GM12801 (cell line): ENCODE measurements at regions not wholly inside any gene's neighbourhood (a gene's known extent, or its start where the extent isn't known, plus 50 kb on each side); places are given as distances from the start of the nearest gene placed in this dataset.

Experiments used
- CTCF ChIP-seq: IDR thresholded peaks from one replicate; pipeline ENCODE4 v1.5.1; 2011; ENCODE audit warnings: control low read depth; ENCODE audit not compliant: insufficient read length; ENCODE audit errors: extremely low read depth

GRCh38 chr4:170657761-170658160, 568.0 kb upstream of the AADAT start:
- no peak for TF ChIP-seq CTCF

GRCh38 chr4:170656506-170656905, 566.8 kb upstream of the AADAT start:
- TF ChIP-seq CTCF, result no peak

- no peak for TF ChIP-seq CTCF
These were observed 562.8 kb upstream of the AADAT start for GRCh38 chr4:170652571-170652970.

- no peak for TF ChIP-seq CTCF
These were observed 562.0 kb upstream of the AADAT start for GRCh38 chr4:170651786-170652185.

DNA sequence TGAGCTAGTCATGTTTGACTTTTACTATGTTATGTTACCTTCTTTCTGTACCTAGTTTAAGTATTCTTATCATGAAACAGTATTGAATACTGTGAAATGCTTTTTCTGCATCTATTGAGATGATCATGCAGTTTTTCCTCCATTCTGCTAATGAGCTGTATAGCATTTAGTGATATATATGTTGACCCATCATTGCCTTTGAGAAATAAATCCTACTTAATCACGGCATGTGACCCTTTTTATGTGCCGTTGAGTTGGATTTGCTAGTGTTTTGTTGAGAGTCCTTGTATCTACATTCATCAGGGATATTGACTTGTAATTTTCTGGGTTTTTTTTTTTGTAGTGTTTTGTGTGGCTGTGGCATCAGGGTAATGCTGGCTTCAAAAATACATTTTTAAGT, 537.7 kb upstream of the AADAT start:
- no peak for TF ChIP-seq CTCF

DNA sequence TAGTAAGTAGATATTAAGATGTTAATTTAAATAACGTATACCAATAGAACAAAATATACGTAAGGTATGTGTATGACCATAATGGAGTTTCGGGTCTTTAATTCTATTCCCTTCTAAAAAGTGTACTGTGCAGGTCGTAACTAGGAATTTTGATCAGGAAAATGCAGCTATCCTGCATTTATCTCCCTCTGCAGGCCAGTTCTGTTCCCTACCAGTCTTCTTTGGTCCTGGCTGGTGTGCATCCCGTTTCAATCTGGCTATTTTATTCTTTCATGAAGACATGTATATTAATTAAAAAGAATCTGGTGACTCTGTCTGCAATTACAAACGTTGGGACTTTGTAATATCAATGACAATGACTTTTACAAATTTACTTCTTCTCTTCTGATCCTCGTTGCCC, 534.1 kb upstream of the AADAT start:
- no peak for TF ChIP-seq CTCF

DNA sequence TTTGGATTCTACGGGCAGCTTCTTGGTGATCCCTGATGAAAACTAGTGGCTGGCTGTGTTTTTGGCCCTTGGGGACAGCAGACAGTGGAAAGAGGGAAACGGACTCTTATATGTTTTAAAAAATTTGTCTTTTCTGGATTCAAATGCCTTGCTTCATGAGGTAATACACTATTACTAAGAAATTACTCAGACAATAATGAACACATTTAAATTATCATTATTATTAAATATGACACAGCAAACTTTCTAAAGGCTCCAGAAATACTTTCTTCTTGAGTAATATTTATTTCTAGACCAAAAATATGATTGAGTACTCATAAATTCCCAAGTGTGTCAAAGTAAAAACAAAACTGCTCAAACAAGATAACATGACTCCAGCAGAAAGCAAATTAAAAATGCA, 520.7 kb upstream of the AADAT start:
- TF ChIP-seq CTCF, result no peak

GRCh38 chr4:170599894-170600293, 510.1 kb upstream of the AADAT start:
- no peak for TF ChIP-seq CTCF
